PC-9 (cell line): ENCODE measurements at regions not wholly inside any gene's neighbourhood (a gene's known extent, or its start where the extent isn't known, plus 50 kb on each side); places are given as distances from the start of the nearest gene placed in this dataset.

ENCODE experiments used
- BruUV-seq: library from RNA; stranded (reverse); fragments of 400-500 nt; replicated peaks from 2 replicates; lab custom pipeline; 2021; lab: Mats Ljungman, UMichigan
- CTCF ChIA-PET: fragments of 300-600 bp; sonication (Branson Sonifier 250); formaldehyde crosslinking; loops from one replicate; lab custom pipeline; 2022; ENCODE audit warnings: antibody characterized with exemption; lab: Charles Lee
- POLR2A ChIA-PET: fragments of 300-600 bp; sonication (Branson Sonifier 250); formaldehyde crosslinking; loops from one replicate; lab custom pipeline; 2022; ENCODE audit warnings: antibody characterized with exemption; ENCODE audit not compliant: unreplicated experiment; lab: Charles Lee
- DNase-seq, 2 experiments: peaks; one replicate each; pipeline versions ENCODE4 v3.0.0 to v3.0.0-alpha.2; 2015 to 2022; ENCODE audit warnings: mixed read lengths in 1 of 2
- H2AFZ ChIP-seq: fragments of 200-600 bp; sonication (generic); 2 replicates; pipeline ENCODE4 v1.8.1; 2017; ENCODE audit warnings: antibody characterized with exemption
- H3F3A ChIP-seq: fragments of 200-600 bp; sonication (generic); 2 replicates; pipeline ENCODE4 v1.8.1; 2017; ENCODE audit warnings: antibody characterized with exemption, mild to moderate bottlenecking, low read depth; ENCODE audit not compliant: insufficient read depth
- H3K27ac ChIP-seq: fragments of 200-600 bp; sonication (generic); 2 replicates; pipeline ENCODE4 v1.6.1; 2016; ENCODE audit warnings: mixed run types
- H3K27me3 ChIP-seq: fragments of 200-600 bp; sonication (generic); 2 replicates; pipeline ENCODE4 v1.6.1; 2016; ENCODE audit warnings: low read depth, mixed run types; ENCODE audit not compliant: insufficient read depth
- H3K36me3 ChIP-seq: fragments of 200-600 bp; sonication (generic); 2 replicates; pipeline ENCODE4 v1.6.1; 2016; ENCODE audit warnings: low read depth, mixed run types
- H3K4me1 ChIP-seq: fragments of 200-600 bp; sonication (generic); replicated peaks from 2 replicates; pipeline ENCODE4 v1.6.1; 2016; ENCODE audit warnings: mixed run types; ENCODE audit not compliant: insufficient read depth
- H3K4me2 ChIP-seq: fragments of 200-600 bp; sonication (generic); 2 replicates; pipeline ENCODE4 v1.6.1; 2017; ENCODE audit warnings: mixed run types
- H3K4me3 ChIP-seq: fragments of 200-600 bp; sonication (generic); 2 replicates; pipeline ENCODE4 v1.6.1; 2016; ENCODE audit warnings: mixed run types
- H3K79me2 ChIP-seq: fragments of 200-600 bp; sonication (generic); 2 replicates; pipeline ENCODE4 v1.6.1; 2017; ENCODE audit warnings: low read depth, mixed run types
- H3K9me2 ChIP-seq: fragments of 200-600 bp; sonication (generic); 2 replicates; pipeline ENCODE4 v1.8.1; 2017; ENCODE audit warnings: mild to moderate bottlenecking; ENCODE audit not compliant: insufficient read depth
- H3K9me3 ChIP-seq: fragments of 200-600 bp; sonication (generic); 2 replicates; pipeline ENCODE4 v1.8.1; 2016; ENCODE audit warnings: low read depth; ENCODE audit not compliant: insufficient read depth
- H4K20me1 ChIP-seq: fragments of 200-600 bp; sonication (generic); 2 replicates; pipeline ENCODE4 v1.8.1; 2017; ENCODE audit not compliant: insufficient read depth
- CTCF ChIP-seq: fragments of 200-600 bp; sonication (generic); conservative IDR thresholded peaks from 2 replicates; pipeline ENCODE4 v1.6.1; 2017; ENCODE audit warnings: mixed run types, antibody characterized with exemption, mild to moderate bottlenecking, moderate library complexity
- EZH2 ChIP-seq: fragments of 200-600 bp; sonication (generic); IDR thresholded peaks from 2 replicates; pipeline ENCODE4 v1.8.0; 2017; ENCODE audit warnings: antibody characterized with exemption, low read depth
- intact Hi-C: fragments of 100-400 bp; cut with micrococcal nuclease; formaldehyde crosslinking; loops from one replicate; pipeline ENCODE4 v1.10.0; 2022; ENCODE audit not compliant: unreplicated experiment

- no peak overlapping the region for H3K27ac ChIP-seq
- H3K9me2 ChIP-seq: no peaks in the 10 kb centered on the region
- BruUV-seq: no TSS peak
- no peak for DNase-seq
- no peaks in the 10 kb centered on the region for H3K27me3 ChIP-seq
- ChIA-PET CTCF (no interaction called here), POLR2A (no interaction called here)
- H4K20me1 ChIP-seq: no peaks in the 10 kb centered on the region
- H3K4me1 ChIP-seq: peaks cover 11% of the 10 kb centered on the region
- H3K79me2 ChIP-seq: no peaks in the 10 kb centered on the region
- no peaks in the 10 kb centered on the region for H3K9me3 ChIP-seq
- no peak overlapping the region for H3K4me2 ChIP-seq
- intact Hi-C loops: no loop called here
- no peaks in the 10 kb centered on the region for H3K36me3 ChIP-seq
- no peaks in the 10 kb centered on the region for H3F3A ChIP-seq
- H2AFZ ChIP-seq: no peak overlapping the region
- TF ChIP-seq CTCF: no peak
- TF ChIP-seq EZH2: no peak
- H3K4me3 ChIP-seq: no peak overlapping the region
Observed at GRCh38 chr15:39228889-39229288, 352.0 kb upstream of the THBS1 start.

- no peak overlapping the region for H3K27ac ChIP-seq
- no TSS peak for BruUV-seq
- H3K4me1 ChIP-seq: peaks cover 21% of the 10 kb centered on the region
- no peak overlapping the region for H2AFZ ChIP-seq
- no peak for TF ChIP-seq CTCF
- TF ChIP-seq EZH2: no peak
- no peak for DNase-seq
- POLR2A ChIA-PET: no interaction called here
- H3K79me2 ChIP-seq: no peaks in the 10 kb centered on the region
- no peaks in the 10 kb centered on the region for H3K36me3 ChIP-seq
- no peak overlapping the region for H3K4me2 ChIP-seq
- no peaks in the 10 kb centered on the region for H4K20me1 ChIP-seq
- H3F3A ChIP-seq: peaks cover 7% of the 10 kb centered on the region; the same call in 1 of the 2 replicates
- H3K9me3 ChIP-seq: no peaks in the 10 kb centered on the region
- H3K4me3 ChIP-seq: no peak overlapping the region
- H3K9me2 ChIP-seq: no peaks in the 10 kb centered on the region
- CTCF ChIA-PET: no interaction called here
- no peaks in the 10 kb centered on the region for H3K27me3 ChIP-seq
- intact Hi-C loops: loop anchor here (10.0 kb wide), 1 partner anchor 74 kb away; no protein-coding TSS in a partner anchor
Observed at GRCh38 chr15:39230205-39230907, 350.5 kb upstream of the THBS1 start.

GRCh38 chr15:39230908-39231285 is 350.0 kb upstream of the THBS1 start:
- H3K9me2 ChIP-seq: no peaks in the 10 kb centered on the region
- no peak overlapping the region for H3K4me2 ChIP-seq
- intact Hi-C loops: loop anchor here (10.0 kb wide), 1 partner anchor 74 kb away; no protein-coding TSS in a partner anchor
- H3K4me1 ChIP-seq: peaks cover 26% of the 10 kb centered on the region
- TF ChIP-seq CTCF (no peak), EZH2 (no peak)
- no peak overlapping the region for H2AFZ ChIP-seq
- no peak overlapping the region for H3K27ac ChIP-seq
- H3K36me3 ChIP-seq: no peaks in the 10 kb centered on the region
- H3K27me3 ChIP-seq: no peaks in the 10 kb centered on the region
- H3F3A ChIP-seq: peaks cover 10% of the 10 kb centered on the region; the same call in 1 of the 2 replicates
- H3K4me3 ChIP-seq: no peak overlapping the region
- ChIA-PET CTCF (no interaction called here), POLR2A (no interaction called here)
- BruUV-seq: no TSS peak
- no peaks in the 10 kb centered on the region for H3K79me2 ChIP-seq
- no peaks in the 10 kb centered on the region for H3K9me3 ChIP-seq
- DNase-seq: no peak
- H4K20me1 ChIP-seq: no peaks in the 10 kb centered on the region
